ENCODE measurements at regions not wholly inside any gene's neighbourhood (a gene's known extent, or its start where the extent isn't known, plus 50 kb on each side); places are given as distances from the start of the nearest gene placed in this dataset.

- no peak for DNase-seq
- intact Hi-C loops (cut with DNase I) = no loop called here
- Histone ChIP-seq H3K27me3 (no peaks in the 10 kb centered on the region), H3K4me1 (ENCODE audit: insufficient read depth) (no peaks in the 10 kb centered on the region), H3K4me3 (no peak overlapping the region), H3K36me3 (no peaks in the 10 kb centered on the region), H3K9me3 (no peaks in the 10 kb centered on the region), H3K27ac (no peak overlapping the region)
- TF ChIP-seq EP300 (IDR thresholded peaks at IDR 0.05) (no peak), CTCF (IDR thresholded peaks at IDR 0.05) (no peak), POLR2A (IDR thresholded peaks at IDR 0.05) (no peak)
Observed at GRCh38 chr1:83033682-83034081, 965.2 kb downstream of the TTLL7 start.

- Histone ChIP-seq H3K4me1 (ENCODE audit: insufficient read depth) (no peaks in the 10 kb centered on the region), H3K4me3 (no peak overlapping the region), H3K36me3 (no peaks in the 10 kb centered on the region), H3K27me3 (no peaks in the 10 kb centered on the region), H3K9me3 (no peaks in the 10 kb centered on the region), H3K27ac (no peak overlapping the region)
- TF ChIP-seq POLR2A (IDR thresholded peaks at IDR 0.05) (no peak), CTCF (IDR thresholded peaks at IDR 0.05) (no peak), EP300 (IDR thresholded peaks at IDR 0.05) (no peak)
- intact Hi-C loops (cut with DNase I) = no loop called here
- no peak for DNase-seq
Observed at GRCh38 chr1:83029916-83030315, 969.0 kb downstream of the TTLL7 start.

- Histone ChIP-seq H3K27ac (no peak overlapping the region), H3K36me3 (no peaks in the 10 kb centered on the region), H3K4me3 (no peak overlapping the region), H3K27me3 (no peaks in the 10 kb centered on the region), H3K4me1 (ENCODE audit: insufficient read depth) (no peaks in the 10 kb centered on the region), H3K9me3 (no peaks in the 10 kb centered on the region)
- 94 to 96% (median 94%) methylated on average over 3 of the region's 3 CpGs for WGBS, 3 donors
- intact Hi-C loops (cut with DNase I) = no loop called here
- TF ChIP-seq POLR2A (IDR thresholded peaks at IDR 0.05) = no peak
- DNase-seq = no peak
Observed at GRCh38 chr1:83029050-83029449, 969.9 kb downstream of the TTLL7 start.

- TF ChIP-seq EP300 (IDR thresholded peaks at IDR 0.05) (no peak), POLR2A (IDR thresholded peaks at IDR 0.05) (no peak), CTCF (IDR thresholded peaks at IDR 0.05) (no peak)
- H3K9me3 ChIP-seq = no peaks in the 10 kb centered on the region
- no peak for DNase-seq
- no peaks in the 10 kb centered on the region for H3K4me1 ChIP-seq (ENCODE audit: insufficient read depth)
- H3K4me3 ChIP-seq = no peak overlapping the region
- H3K36me3 ChIP-seq = no peaks in the 10 kb centered on the region
- H3K27ac ChIP-seq = no peak overlapping the region
- no peaks in the 10 kb centered on the region for H3K27me3 ChIP-seq
- intact Hi-C loops (cut with DNase I) = no loop called here
Observed at GRCh38 chr1:83028467-83028866, 970.5 kb downstream of the TTLL7 start.

- Histone ChIP-seq H3K36me3 (no peaks in the 10 kb centered on the region), H3K4me1 (ENCODE audit: insufficient read depth) (no peaks in the 10 kb centered on the region), H3K27ac (no peak overlapping the region), H3K27me3 (no peaks in the 10 kb centered on the region), H3K4me3 (no peak overlapping the region), H3K9me3 (no peaks in the 10 kb centered on the region)
- no peak for DNase-seq
- intact Hi-C loops (cut with DNase I) = no loop called here
- 81 to 98% (median 96%) methylated on average over 1 of the region's 1 CpG for WGBS, 3 donors
- no peak for TF ChIP-seq POLR2A (IDR thresholded peaks at IDR 0.05)
- TF ChIP-seq EP300 (IDR thresholded peaks at IDR 0.05) = no peak
- no peak for TF ChIP-seq CTCF (IDR thresholded peaks at IDR 0.05)
Observed at GRCh38 chr1:83027511-83027910, 971.4 kb downstream of the TTLL7 start.
